Smooth muscle cell (in vitro differentiated cells): ENCODE measurements at regions not wholly inside any gene's neighbourhood (a gene's known extent, or its start where the extent isn't known, plus 50 kb on each side); places are given as distances from the start of the nearest gene placed in this dataset.

Source experiments
- DNase-seq: peaks from one replicate; lab custom pipeline; 2025; ENCODE audit not compliant: unreplicated experiment; lab: John Stamatoyannopoulos, UW
- H2AFZ ChIP-seq: fragments of 200-600 bp; sonication (generic); 2 replicates; pipeline ENCODE4 v1.6.0; 2016; ENCODE audit warnings: antibody characterized with exemption, low read depth, mild to moderate bottlenecking
- H3F3A ChIP-seq: fragments of 200-600 bp; sonication (generic); 2 replicates; pipeline ENCODE4 v1.6.0; 2017; ENCODE audit warnings: antibody characterized with exemption, low read depth
- H3K27ac ChIP-seq: fragments of 200-600 bp; sonication (generic); 2 replicates; pipeline ENCODE4 v1.5.1; 2016; ENCODE audit warnings: low read depth, mild to moderate bottlenecking
- H3K27me3 ChIP-seq: fragments of 200-600 bp; sonication (generic); 2 replicates; pipeline ENCODE4 v1.6.1; 2016; ENCODE audit warnings: low read depth, mild to moderate bottlenecking
- H3K36me3 ChIP-seq: fragments of 200-600 bp; sonication (generic); 2 replicates; pipeline ENCODE4 v1.5.1; 2016; ENCODE audit warnings: low read depth
- H3K4me1 ChIP-seq: fragments of 200-600 bp; sonication (generic); 2 replicates; pipeline ENCODE4 v1.5.1; 2016; ENCODE audit warnings: low read depth
- H3K4me2 ChIP-seq: fragments of 200-600 bp; sonication (generic); 2 replicates; pipeline ENCODE4 v1.6.0; 2016; ENCODE audit warnings: mild to moderate bottlenecking
- H3K4me3 ChIP-seq: fragments of 200-600 bp; sonication (generic); 2 replicates; pipeline ENCODE4 v1.5.1; 2016; ENCODE audit warnings: mild to moderate bottlenecking
- H3K79me2 ChIP-seq: fragments of 200-600 bp; sonication (generic); 2 replicates; pipeline ENCODE4 v1.6.0; 2016; ENCODE audit warnings: low read depth, mild to moderate bottlenecking
- H3K9ac ChIP-seq: fragments of 200-600 bp; sonication (generic); 2 replicates; pipeline ENCODE4 v1.6.0; 2016; ENCODE audit warnings: low read depth
- H3K9me3 ChIP-seq: fragments of 200-600 bp; sonication (generic); replicated peaks from 2 replicates; pipeline ENCODE4 v1.5.1; 2016; ENCODE audit warnings: low read depth
- H4K20me1 ChIP-seq: fragments of 200-600 bp; sonication (generic); 2 replicates; pipeline ENCODE4 v1.6.0; 2016; ENCODE audit warnings: low read depth
- WGBS: methylation state at CpG from one replicate; pipeline ENCODE4 v1.1.7; 2016; ENCODE audit warnings: low lambda C conversion rate; 5-methylcytosine and 5-hydroxymethylcytosine counted together
- TF ChIP-seq, protein P1 (sequence below): fragments of 200-600 bp; sonication (generic); IDR thresholded peaks from 2 replicates; pipeline ENCODE4 v1.5.1; 2017; ENCODE audit warnings: borderline replicate concordance, mild to moderate bottlenecking, antibody characterized with exemption; ENCODE audit not compliant: insufficient read depth, poor library complexity, severe bottlenecking

DNA sequence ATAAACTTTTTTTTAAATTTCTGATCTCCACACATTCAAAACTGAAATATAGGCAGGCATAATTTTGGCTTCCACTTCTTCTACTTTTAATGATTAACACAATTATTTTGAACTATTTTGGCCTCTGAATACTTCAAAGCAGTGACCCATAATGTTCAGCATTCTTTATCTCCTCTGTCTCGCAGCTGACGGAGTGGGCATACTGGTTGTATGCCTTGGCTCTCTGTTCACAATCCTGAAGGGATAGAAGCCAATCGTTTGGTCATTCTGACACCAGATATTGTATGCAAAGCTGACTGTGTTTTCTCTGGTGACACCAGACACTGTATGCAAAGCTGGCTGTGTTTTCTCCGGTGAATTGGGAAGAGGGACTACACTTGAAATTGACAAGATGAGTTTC lies 833.0 kb downstream of the EFNB2 start:
- Histone ChIP-seq H3K4me1 (no peaks in the 10 kb centered on the region), H4K20me1 (no peaks in the 10 kb centered on the region), H3K27me3 (no peaks in the 10 kb centered on the region), H3K36me3 (no peaks in the 10 kb centered on the region), H3K79me2 (no peaks in the 10 kb centered on the region), H3K4me3 (no peak overlapping the region), H3K9ac (no peak overlapping the region), H3F3A (no peaks in the 10 kb centered on the region), H3K27ac (no peak overlapping the region), H3K4me2 (no peak overlapping the region), H2AFZ (no peak overlapping the region), H3K9me3 (no peaks in the 10 kb centered on the region)
- DNase-seq = no peak
- TF ChIP-seq, protein P1, sequence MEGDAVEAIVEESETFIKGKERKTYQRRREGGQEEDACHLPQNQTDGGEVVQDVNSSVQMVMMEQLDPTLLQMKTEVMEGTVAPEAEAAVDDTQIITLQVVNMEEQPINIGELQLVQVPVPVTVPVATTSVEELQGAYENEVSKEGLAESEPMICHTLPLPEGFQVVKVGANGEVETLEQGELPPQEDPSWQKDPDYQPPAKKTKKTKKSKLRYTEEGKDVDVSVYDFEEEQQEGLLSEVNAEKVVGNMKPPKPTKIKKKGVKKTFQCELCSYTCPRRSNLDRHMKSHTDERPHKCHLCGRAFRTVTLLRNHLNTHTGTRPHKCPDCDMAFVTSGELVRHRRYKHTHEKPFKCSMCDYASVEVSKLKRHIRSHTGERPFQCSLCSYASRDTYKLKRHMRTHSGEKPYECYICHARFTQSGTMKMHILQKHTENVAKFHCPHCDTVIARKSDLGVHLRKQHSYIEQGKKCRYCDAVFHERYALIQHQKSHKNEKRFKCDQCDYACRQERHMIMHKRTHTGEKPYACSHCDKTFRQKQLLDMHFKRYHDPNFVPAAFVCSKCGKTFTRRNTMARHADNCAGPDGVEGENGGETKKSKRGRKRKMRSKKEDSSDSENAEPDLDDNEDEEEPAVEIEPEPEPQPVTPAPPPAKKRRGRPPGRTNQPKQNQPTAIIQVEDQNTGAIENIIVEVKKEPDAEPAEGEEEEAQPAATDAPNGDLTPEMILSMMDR = no peak
- 70% methylated on average over 4 of the region's 4 CpGs for WGBS

GRCh38 chr13:105692769-105693168 lies 842.7 kb downstream of the EFNB2 start:
- no peak for DNase-seq
- Histone ChIP-seq H3K4me3 (no peak overlapping the region), H3K9me3 (no peaks in the 10 kb centered on the region), H3K4me2 (no peak overlapping the region), H2AFZ (no peak overlapping the region), H3K36me3 (no peaks in the 10 kb centered on the region), H3K27ac (no peak overlapping the region), H3K27me3 (no peaks in the 10 kb centered on the region), H3F3A (no peaks in the 10 kb centered on the region), H3K9ac (no peak overlapping the region), H3K4me1 (no peaks in the 10 kb centered on the region), H4K20me1 (no peaks in the 10 kb centered on the region), H3K79me2 (no peaks in the 10 kb centered on the region)
- WGBS = 92% methylated on average over 5 of the region's 5 CpGs
- TF ChIP-seq, protein P1 = no peak

DNA sequence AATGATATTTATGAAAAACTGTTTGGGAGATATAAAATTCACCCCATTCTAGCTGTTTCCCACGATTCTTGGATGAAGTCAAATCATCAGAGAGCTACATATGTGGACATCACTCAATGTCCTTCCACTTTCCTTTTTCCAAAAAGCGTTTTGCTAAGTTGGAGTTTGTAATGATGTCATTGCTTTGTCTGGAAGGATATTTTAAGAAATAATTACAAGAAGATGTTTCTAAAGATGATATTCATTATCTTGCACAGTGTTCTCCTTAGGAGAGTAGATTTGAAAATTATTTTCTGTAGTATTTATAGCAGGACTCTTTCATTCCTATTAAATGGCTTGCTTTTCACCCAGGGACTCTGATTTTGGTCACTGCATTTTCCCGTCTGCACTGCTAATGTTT lies 851.2 kb downstream of the EFNB2 start:
- H2AFZ ChIP-seq = no peak overlapping the region
- no peak overlapping the region for H3K9ac ChIP-seq
- TF ChIP-seq, protein P1 = no peak
- 87% methylated on average over 3 of the region's 3 CpGs for WGBS
- H3K9me3 ChIP-seq = no peaks in the 10 kb centered on the region
- H3K79me2 ChIP-seq = no peaks in the 10 kb centered on the region
- H3K4me3 ChIP-seq = no peak overlapping the region
- no peak overlapping the region for H3K4me2 ChIP-seq
- H3K4me1 ChIP-seq = no peaks in the 10 kb centered on the region
- H3K27me3 ChIP-seq = no peaks in the 10 kb centered on the region
- H3K27ac ChIP-seq = no peak overlapping the region
- no peak for DNase-seq
- H3K36me3 ChIP-seq = no peaks in the 10 kb centered on the region
- H3F3A ChIP-seq = no peaks in the 10 kb centered on the region
- H4K20me1 ChIP-seq = no peaks in the 10 kb centered on the region

DNA sequence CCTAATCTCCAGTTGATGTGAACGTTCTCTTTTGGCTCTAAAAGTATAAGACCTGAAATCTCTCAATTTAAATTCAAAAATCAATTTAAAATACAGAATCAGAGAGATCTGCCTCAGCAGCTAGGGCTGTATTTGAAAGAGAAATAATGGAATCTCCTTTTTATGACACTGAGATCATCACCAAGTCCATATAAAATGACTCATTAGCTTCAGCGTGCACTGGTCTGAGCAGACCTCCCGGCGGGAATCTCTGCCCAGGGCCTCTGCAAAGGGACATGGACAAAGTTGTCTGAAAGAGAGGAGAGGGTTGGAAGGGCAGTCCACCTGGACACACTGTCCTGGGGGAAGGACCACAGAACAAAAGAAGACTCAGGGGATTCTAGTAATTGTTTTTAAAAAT lies 855.6 kb downstream of the EFNB2 start:
- Histone ChIP-seq H4K20me1 (no peaks in the 10 kb centered on the region), H3K9ac (no peak overlapping the region), H3K4me1 (no peaks in the 10 kb centered on the region), H3K9me3 (no peaks in the 10 kb centered on the region), H3K4me3 (no peak overlapping the region), H3K36me3 (no peaks in the 10 kb centered on the region), H3K27ac (no peak overlapping the region), H3K4me2 (no peak overlapping the region), H3K79me2 (no peaks in the 10 kb centered on the region), H3F3A (no peaks in the 10 kb centered on the region), H3K27me3 (no peaks in the 10 kb centered on the region), H2AFZ (no peak overlapping the region)
- no peak for DNase-seq
- WGBS = 36% methylated on average over 4 of the region's 4 CpGs
- TF ChIP-seq, protein P1 = no peak
